MM.1S (cell line): ENCODE measurements at regions not wholly inside any gene's neighbourhood (a gene's known extent, or its start where the extent isn't known, plus 50 kb on each side); places are given as distances from the start of the nearest gene placed in this dataset.

ENCODE experiments used
- DNase-seq: peaks from one replicate; pipeline ENCODE4 v3.0.0-alpha.2; 2015
- H2AFZ ChIP-seq: fragments of 300-600 bp; sonication (generic); 2 replicates; pipeline ENCODE4 v1.6.0; 2016; ENCODE audit warnings: antibody characterized with exemption, low read length
- H3F3A ChIP-seq: fragments of 300-600 bp; sonication (generic); 2 replicates; pipeline ENCODE4 v1.6.1; 2016; ENCODE audit warnings: mild to moderate bottlenecking, antibody characterized with exemption, low read length, moderate library complexity, mixed read lengths; ENCODE audit not compliant: insufficient read depth
- H3K27ac ChIP-seq: fragments of 300-600 bp; sonication (generic); 2 replicates; pipeline ENCODE4 v1.5.1; 2016; ENCODE audit warnings: mild to moderate bottlenecking, low read length
- H3K27me3 ChIP-seq: fragments of 300-600 bp; sonication (generic); replicated peaks from 2 replicates; pipeline ENCODE4 v1.6.0; 2016; ENCODE audit warnings: low read length; ENCODE audit not compliant: insufficient read depth
- H3K36me3 ChIP-seq: fragments of 300-600 bp; sonication (generic); replicated peaks from 2 replicates; pipeline ENCODE4 v1.6.1; 2016; ENCODE audit warnings: mild to moderate bottlenecking, low read length, mixed read lengths; ENCODE audit not compliant: insufficient read depth
- H3K4me1 ChIP-seq: fragments of 300-600 bp; sonication (generic); 2 replicates; pipeline ENCODE4 v1.6.1; 2016; ENCODE audit warnings: low read length, mixed read lengths
- H3K4me2 ChIP-seq: fragments of 300-600 bp; sonication (generic); 2 replicates; pipeline ENCODE4 v1.6.0; 2016; ENCODE audit warnings: low read depth, low read length
- H3K4me3 ChIP-seq: fragments of 300-600 bp; sonication (generic); 2 replicates; pipeline ENCODE4 v1.5.1; 2016; ENCODE audit warnings: low read length, mixed read lengths
- H3K79me2 ChIP-seq: fragments of 300-600 bp; sonication (generic); 2 replicates; pipeline ENCODE4 v1.6.1; 2016; ENCODE audit warnings: mixed run types, low read length, mixed read lengths
- H3K9ac ChIP-seq: fragments of 300-600 bp; sonication (generic); 2 replicates; pipeline ENCODE4 v1.6.1; 2016; ENCODE audit warnings: low read length, mixed read lengths
- H3K9me2 ChIP-seq: fragments of 300-600 bp; sonication (generic); replicated peaks from 2 replicates; pipeline ENCODE4 v1.6.1; 2016; ENCODE audit warnings: mild to moderate bottlenecking, low read length, mixed read lengths; ENCODE audit not compliant: insufficient read depth
- H3K9me3 ChIP-seq: fragments of 300-600 bp; sonication (generic); replicated peaks from 2 replicates; pipeline ENCODE4 v1.6.1; 2016; ENCODE audit warnings: mild to moderate bottlenecking, low read length, mixed read lengths; ENCODE audit not compliant: insufficient read depth
- H4K20me1 ChIP-seq: fragments of 300-600 bp; sonication (generic); 2 replicates; pipeline ENCODE4 v1.6.1; 2016; ENCODE audit warnings: mild to moderate bottlenecking, low read length, moderate library complexity, mixed read lengths; ENCODE audit not compliant: insufficient read depth
- EZH2 ChIP-seq: fragments of 300-600 bp; sonication (generic); optimal IDR thresholded peaks from 2 replicates; pipeline ENCODE3; 2017; ENCODE audit warnings: low read depth, mild to moderate bottlenecking, antibody characterized with exemption, low read length, mixed read lengths
- EZH2phosphoT487 ChIP-seq: fragments of 300-600 bp; sonication (generic); IDR thresholded peaks from 2 replicates; pipeline ENCODE4 v1.6.1; 2018; ENCODE audit warnings: antibody characterized with exemption, low read length
- TF ChIP-seq, protein P1 (sequence below): fragments of 300-600 bp; sonication (generic); IDR thresholded peaks from 2 replicates; pipeline ENCODE4 v1.5.1; 2016; ENCODE audit warnings: antibody characterized with exemption, low read length, mixed read lengths

DNA sequence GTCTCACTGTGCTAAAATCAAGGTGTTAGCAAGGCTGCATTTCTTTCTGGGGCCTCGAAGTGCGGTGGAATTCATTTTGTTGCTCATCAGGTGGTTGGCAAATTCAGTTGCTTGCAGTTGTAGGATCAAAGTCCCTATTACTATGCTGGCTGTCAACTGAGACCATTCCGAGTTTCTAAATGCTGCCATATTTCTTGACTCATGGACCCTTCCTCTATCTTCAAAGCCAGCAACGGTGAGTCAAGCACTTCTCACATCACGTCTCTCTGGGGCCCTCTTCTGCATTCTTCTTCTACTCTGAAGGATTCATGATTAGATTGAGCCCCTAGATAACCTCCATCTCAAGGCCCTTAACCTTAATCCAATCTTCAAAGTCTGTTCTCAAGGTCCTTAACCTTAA lies 619.7 kb downstream of the HACE1 start:
- H3K4me2 ChIP-seq = no peak overlapping the region
- H3F3A ChIP-seq = no peaks in the 10 kb centered on the region
- TF ChIP-seq EZH2 (no peak), EZH2phosphoT487 (no peak)
- TF ChIP-seq, protein P1, sequence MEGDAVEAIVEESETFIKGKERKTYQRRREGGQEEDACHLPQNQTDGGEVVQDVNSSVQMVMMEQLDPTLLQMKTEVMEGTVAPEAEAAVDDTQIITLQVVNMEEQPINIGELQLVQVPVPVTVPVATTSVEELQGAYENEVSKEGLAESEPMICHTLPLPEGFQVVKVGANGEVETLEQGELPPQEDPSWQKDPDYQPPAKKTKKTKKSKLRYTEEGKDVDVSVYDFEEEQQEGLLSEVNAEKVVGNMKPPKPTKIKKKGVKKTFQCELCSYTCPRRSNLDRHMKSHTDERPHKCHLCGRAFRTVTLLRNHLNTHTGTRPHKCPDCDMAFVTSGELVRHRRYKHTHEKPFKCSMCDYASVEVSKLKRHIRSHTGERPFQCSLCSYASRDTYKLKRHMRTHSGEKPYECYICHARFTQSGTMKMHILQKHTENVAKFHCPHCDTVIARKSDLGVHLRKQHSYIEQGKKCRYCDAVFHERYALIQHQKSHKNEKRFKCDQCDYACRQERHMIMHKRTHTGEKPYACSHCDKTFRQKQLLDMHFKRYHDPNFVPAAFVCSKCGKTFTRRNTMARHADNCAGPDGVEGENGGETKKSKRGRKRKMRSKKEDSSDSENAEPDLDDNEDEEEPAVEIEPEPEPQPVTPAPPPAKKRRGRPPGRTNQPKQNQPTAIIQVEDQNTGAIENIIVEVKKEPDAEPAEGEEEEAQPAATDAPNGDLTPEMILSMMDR = no peak
- H4K20me1 ChIP-seq = no peaks in the 10 kb centered on the region
- no peak overlapping the region for H3K4me3 ChIP-seq
- H3K9me3 ChIP-seq = no peaks in the 10 kb centered on the region
- no peak for DNase-seq
- no peaks in the 10 kb centered on the region for H3K4me1 ChIP-seq
- H3K27me3 ChIP-seq = no peaks in the 10 kb centered on the region
- H3K9ac ChIP-seq = no peak overlapping the region
- no peaks in the 10 kb centered on the region for H3K9me2 ChIP-seq
- H2AFZ ChIP-seq = no peak overlapping the region
- H3K79me2 ChIP-seq = no peaks in the 10 kb centered on the region
- no peak overlapping the region for H3K27ac ChIP-seq
- no peaks in the 10 kb centered on the region for H3K36me3 ChIP-seq

DNA sequence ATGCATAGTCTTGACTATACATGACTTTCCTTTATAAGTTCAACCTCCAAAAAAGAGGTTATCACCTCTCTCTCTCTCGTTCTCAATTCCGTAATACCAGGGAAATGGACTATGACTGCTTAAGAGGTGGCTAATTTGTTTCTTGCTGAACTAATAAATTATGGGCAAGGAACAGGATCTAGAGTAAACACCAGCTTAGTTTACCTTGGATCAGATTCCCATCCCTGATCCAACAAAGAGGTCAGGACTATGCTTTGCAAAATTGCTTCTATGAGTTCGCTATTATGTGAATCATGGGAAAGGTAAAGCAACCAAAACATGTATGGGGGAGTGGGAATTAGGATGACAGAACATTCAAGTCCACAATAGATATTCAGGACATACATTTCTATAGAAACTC lies 630.7 kb downstream of the HACE1 start:
- no peak for DNase-seq
- Histone ChIP-seq H3K4me2 (no peak overlapping the region), H3K79me2 (no peaks in the 10 kb centered on the region), H3K36me3 (no peaks in the 10 kb centered on the region), H3K27ac (no peak overlapping the region), H3K9me2 (no peaks in the 10 kb centered on the region), H3F3A (no peaks in the 10 kb centered on the region), H3K9me3 (no peaks in the 10 kb centered on the region), H3K4me1 (no peaks in the 10 kb centered on the region), H3K9ac (no peak overlapping the region), H3K4me3 (no peak overlapping the region), H3K27me3 (no peaks in the 10 kb centered on the region), H2AFZ (no peak overlapping the region), H4K20me1 (no peaks in the 10 kb centered on the region)
- no peak for TF ChIP-seq EZH2phosphoT487
- no peak for TF ChIP-seq EZH2
- TF ChIP-seq, protein P1 = no peak

DNA sequence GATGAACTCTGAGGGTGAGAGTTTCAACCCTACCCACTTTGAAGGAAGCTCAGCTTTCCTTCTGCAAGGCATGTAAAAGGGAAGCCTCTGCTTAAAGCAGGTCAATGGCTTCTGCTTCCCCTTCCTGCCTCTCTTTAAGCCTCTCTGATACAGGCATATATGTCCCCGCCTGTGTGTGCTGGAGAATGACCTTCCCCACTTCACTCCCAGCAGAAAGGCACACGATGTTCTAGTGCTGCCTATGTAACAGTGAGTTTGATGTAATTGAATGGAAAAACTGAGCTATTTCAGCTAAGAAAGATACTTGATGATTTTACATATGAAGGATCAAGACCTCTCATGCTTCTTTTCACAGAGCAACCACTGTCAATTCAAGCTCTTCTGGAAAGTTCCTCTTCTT lies 632.2 kb downstream of the HACE1 start:
- no peak overlapping the region for H3K4me2 ChIP-seq
- TF ChIP-seq EZH2phosphoT487 (no peak), EZH2 (no peak)
- TF ChIP-seq, protein P1 = no peak
- no peak overlapping the region for H3K27ac ChIP-seq

More for the DNA sequence above, 632.2 kb downstream of the HACE1 start:
- Histone ChIP-seq H3K4me3 (no peak overlapping the region), H3K9me2 (no peaks in the 10 kb centered on the region), H3K9me3 (no peaks in the 10 kb centered on the region), H3K4me1 (no peaks in the 10 kb centered on the region), H2AFZ (no peak overlapping the region), H3F3A (no peaks in the 10 kb centered on the region), H3K9ac (no peak overlapping the region), H3K36me3 (no peaks in the 10 kb centered on the region), H4K20me1 (no peaks in the 10 kb centered on the region), H3K79me2 (no peaks in the 10 kb centered on the region), H3K27me3 (no peaks in the 10 kb centered on the region)
- no peak for DNase-seq
